Erythroblast (primary cell): ENCODE measurements at regions not wholly inside any gene's neighbourhood (a gene's known extent, or its start where the extent isn't known, plus 50 kb on each side); places are given as distances from the start of the nearest gene placed in this dataset.

Experiments used
- DNase-seq, 2 experiments: peaks; one replicate each; lab custom pipeline; 2025; lab: John Stamatoyannopoulos, UW
- GATA1 ChIP-seq: IDR thresholded peaks from 2 replicates; pipeline ENCODE4 v1.6.1; 2011; ENCODE audit warnings: low read depth, mild to moderate bottlenecking, control low read depth, low read length, moderate library complexity
- POLR2A ChIP-seq: IDR thresholded peaks from 2 replicates; pipeline ENCODE4 v1.6.1; 2011; ENCODE audit warnings: mild to moderate bottlenecking, low read length

DNA sequence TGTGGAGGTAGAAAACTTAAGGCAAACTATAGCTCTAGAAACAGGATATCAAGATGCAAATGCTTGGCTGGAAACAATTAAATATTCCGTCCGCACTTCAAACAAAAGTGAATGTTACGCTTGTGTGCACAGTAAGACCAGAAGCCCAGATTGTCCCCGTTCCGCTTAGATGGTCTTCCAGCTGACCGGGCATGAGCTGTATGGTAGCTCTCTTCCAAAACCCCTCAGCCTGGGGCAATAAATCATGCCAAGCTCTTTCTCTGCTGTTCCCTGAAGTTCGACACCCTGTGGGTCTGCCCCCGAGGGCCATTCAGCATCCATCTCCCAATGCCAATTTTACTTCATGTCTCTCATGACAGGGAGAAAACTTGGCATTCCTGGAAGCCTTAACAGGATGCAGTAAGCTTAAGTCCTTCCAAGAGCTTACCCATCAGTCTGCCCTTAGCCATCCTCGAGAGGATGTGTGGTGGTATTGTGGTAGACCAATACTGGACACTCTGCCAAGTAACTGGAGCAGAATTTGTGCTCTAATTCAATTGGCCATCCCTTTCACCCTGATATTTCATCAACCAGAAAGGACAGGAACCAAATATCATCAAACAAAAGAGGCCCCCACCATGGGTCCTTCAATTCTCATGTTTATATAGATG, 70.7 kb upstream of the RANBP6 start:
- no peak for DNase-seq
- no peak for TF ChIP-seq POLR2A
- no peak for TF ChIP-seq GATA1

DNA sequence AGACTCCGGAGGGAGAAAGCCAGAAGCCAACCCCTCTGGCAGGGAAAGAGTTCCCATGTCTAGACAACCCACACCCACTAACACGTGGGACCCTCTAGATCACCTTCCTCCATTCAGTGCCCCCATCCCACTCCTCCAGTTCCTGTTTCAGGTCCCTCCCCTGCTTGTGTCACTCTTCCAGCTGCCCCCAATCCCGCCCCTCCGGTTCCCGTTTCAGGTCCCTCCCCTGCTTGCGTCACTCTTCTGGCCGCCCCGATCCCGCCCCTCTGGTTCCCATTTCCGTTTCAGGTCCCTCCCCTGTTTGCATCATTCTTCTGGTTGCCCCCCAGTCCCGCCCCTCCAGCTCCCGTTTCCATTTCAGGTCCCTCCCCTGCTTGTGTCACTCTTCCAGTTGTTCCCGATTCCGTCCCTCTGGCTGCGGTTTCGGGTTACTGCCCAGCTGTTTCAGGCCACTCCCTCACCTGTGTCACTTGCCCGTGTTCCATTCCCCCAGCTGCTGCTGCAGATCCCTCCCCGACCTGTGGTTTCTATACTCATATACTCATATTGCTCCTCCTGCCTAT, 64.8 kb upstream of the RANBP6 start:
- peak; percentile 23 to 43 for DNase-seq
- TF ChIP-seq GATA1, result no peak
- no peak for TF ChIP-seq POLR2A

DNA sequence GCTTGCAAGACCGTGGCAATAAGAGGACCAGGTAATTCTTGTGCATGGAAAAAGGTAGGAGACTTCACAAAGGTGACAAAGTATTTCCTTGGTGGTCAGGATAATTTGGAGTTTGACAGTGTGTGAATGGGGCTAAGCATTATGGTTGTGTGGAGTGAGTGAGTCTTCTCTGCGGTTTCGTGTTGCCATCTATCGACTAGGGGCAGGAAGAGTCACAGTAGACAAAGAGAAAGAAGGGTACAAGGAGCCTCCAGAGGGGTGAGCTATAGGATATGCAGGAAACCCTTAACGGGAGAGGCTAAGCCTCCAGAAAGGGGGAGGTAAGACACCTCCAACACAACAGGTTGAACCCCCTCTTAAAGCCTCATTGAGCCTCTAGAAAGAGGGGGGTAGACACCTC, 64.0 kb upstream of the RANBP6 start:
- no peak for TF ChIP-seq GATA1
- no peak for TF ChIP-seq POLR2A
- DNase-seq, result no peak

DNA sequence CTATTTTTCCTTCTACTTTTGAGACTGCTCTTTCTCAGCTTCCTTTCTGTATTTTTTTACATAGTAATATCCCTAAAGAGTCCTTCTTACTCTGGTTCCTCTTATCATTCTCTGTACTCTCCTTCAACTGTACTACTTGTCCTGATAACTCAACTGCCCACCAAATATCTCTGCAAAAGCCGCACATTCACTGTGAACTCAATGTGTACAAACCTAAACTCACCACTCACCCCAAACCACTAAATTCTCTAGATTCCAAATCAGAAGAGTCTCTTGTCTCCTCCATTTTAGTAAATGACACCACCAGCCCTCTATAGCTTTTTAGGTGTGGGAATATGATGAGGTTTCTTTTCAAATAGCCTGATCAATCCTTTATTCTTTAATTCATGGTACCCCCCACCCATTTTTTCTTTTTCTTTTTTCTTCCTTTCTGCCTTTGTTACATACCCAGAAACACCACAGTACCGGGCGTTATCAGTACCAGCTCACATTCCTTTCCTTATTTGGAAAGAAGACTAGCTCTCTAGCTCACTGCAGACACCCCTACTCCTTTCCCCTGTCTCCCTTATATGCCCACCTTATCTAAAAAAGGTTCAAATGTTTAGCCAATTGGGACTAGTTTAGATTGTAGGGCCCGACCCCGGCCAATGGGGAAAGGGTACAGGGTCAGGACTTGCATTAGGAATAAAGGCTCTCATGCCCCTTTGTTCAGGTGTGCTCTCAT, 63.1 kb upstream of the RANBP6 start:
- DNase-seq, result no peak
- TF ChIP-seq POLR2A, result no peak
- TF ChIP-seq GATA1, result no peak

DNA sequence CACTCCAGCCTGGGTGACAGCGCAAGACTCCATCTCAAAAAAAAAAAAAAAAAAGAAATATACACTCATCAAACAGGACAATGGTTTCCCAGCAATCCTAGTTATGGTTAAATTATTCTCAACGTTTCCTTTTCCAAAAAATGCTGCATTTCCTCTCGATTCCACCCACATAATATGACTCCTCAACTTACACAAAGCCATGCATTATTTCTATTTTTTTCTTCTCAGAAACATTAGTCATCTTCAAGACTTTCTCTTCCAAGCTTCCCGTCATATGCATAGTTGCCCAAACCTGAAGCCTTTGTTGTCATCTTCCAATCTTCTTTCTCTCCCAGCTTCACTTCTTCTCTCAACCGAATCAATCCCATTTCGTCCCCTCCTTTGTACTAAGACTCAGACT, 61.4 kb upstream of the RANBP6 start:
- TF ChIP-seq GATA1 (no peak), POLR2A (no peak)
- no peak for DNase-seq

DNA sequence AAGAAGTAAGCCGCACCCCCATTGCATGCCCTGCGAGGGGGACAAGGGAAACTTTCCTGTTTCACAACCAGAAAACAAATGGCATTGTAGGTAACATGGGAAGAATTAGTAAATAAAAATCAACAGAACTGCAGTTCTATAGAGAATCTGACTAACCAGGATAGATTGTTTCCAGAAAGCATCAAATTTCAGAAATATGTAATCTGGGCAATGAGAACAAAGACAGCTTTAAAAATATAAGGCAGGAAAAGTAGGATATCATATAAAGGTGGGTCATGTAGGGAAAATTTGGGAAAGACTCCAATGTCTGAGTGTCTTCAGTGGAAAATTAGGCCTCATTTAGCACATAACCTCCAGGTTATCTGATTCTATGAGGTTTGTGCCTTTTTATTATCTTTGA, 58.3 kb upstream of the RANBP6 start:
- TF ChIP-seq POLR2A, result no peak
- TF ChIP-seq GATA1, result no peak
- DNase-seq, result no peak

DNA sequence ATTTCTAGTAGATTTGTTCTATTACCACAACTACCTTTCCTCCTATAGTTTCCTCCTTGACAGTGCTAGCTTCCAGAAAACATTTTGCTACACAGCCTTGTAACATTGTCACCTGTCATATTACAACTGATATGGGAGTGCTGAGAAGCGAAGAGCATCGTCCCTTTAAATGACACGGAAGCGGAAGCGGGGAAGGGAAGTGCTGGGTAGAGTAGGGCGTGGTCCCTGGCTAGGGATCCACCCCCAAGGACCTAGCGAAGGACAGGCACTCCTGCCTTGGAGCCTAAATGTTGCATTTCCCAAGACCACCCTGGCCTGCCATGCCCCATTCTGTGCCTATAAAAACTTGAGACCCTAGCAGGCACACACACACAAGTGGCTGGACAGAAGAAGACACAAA, 57.4 kb upstream of the RANBP6 start:
- TF ChIP-seq POLR2A, result no peak
- no peak for TF ChIP-seq GATA1
- no peak for DNase-seq

DNA sequence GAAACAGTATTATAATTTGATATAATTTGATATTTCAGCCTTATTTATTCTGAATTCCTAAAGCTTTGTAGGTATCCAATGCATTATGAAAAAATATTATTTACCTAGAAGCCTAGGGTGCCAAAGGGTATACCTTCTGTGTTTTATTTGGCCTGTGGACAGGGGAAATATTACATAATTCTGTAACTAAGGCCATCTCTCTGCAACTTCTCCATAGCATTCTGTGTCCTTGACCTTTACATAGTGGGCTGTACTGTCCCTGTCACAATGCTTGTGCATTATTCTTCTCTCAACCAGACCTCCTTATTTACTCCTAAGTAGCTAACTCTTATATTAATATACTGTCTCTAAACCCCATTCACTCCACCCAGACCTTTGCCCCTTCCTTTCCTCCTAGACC, 57.0 kb upstream of the RANBP6 start:
- DNase-seq, result no peak
- no peak for TF ChIP-seq GATA1
- no peak for TF ChIP-seq POLR2A

DNA sequence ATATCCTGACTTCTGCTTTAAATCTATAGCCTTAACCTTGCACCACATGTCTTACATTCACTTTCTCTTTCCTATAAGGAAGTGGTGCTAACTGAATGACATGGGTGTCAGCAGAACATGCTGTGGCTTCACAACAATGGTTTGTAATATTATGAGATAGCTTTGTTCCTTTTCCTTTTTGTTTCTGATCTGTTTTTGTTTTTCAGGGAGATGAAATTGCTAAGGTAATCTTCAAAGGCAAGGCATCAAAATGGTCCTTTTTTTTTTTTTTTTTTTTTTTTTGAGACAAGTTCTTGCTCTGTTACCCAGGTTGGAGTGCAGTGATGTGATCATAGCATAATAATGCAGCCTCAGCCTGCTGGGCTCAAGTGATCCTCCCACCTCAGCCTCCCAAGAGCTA, 53.6 kb upstream of the RANBP6 start:
- no peak for DNase-seq
- no peak for TF ChIP-seq POLR2A
- no peak for TF ChIP-seq GATA1

DNA sequence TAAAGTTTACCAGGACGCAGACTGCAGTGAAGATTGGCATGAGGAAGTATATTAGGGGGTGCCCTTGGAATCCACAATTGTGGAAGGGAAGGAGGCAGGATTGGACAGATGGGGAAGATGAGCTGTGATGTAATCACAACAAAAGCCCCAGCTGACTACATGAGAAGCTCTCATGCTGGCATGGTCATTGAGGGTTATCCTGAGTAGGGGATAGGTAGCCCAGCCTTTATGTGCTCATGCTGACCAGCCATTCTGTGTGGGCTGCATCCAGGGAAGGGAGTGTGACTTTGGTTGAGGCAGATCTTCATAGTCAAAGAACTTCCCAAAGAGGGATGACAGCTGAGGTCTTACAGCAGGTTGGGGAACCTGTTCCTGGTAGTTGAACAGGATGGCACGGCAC, 52.0 kb upstream of the RANBP6 start:
- TF ChIP-seq POLR2A (no peak), GATA1 (no peak)
- no peak for DNase-seq
